ENCODE measurements at regions not wholly inside any gene's neighbourhood (a gene's known extent, or its start where the extent isn't known, plus 50 kb on each side); places are given as distances from the start of the nearest gene placed in this dataset.

- H2BK15ac ChIP-seq (ENCODE audit: low read length): no peak overlapping the region
- H2BK12ac ChIP-seq (ENCODE audit: low read depth, low read length): no peak overlapping the region
- H4K8ac ChIP-seq (ENCODE audit: extremely low read depth, insufficient read depth, low read length): no peak overlapping the region
- WGBS, 2 experiments (ENCODE audit: extremely low coverage in 1 of 2, insufficient coverage in 1 of 2, insufficient read length in 1 of 2, insufficient replicate concordance in 2 of 2, low coverage in 1 of 2, low lambda C conversion rate in 2 of 2, missing lambda C conversion rate in 1 of 2): 92% methylated on average over 12 of the region's 15 CpGs; no CpG with 5 or more reads in 1 of the 2 experiments
- no peak overlapping the region for H3K23ac ChIP-seq (ENCODE audit: insufficient read length)
- H3K36me3 ChIP-seq (ENCODE audit: control insufficient read depth in 2 of 4, insufficient read depth in 4 of 4, low read length in 3 of 4): no peaks in the 10 kb centered on the region
- no peak overlapping the region for H3K4me3 ChIP-seq (ENCODE audit: extremely low read depth in 1 of 4, insufficient read depth in 2 of 4, low read depth in 3 of 4, low read length in 4 of 4)
- H3K9me3 ChIP-seq (ENCODE audit: insufficient read depth in 2 of 2, low read depth in 1 of 2, low read length in 1 of 2): no peaks in the 10 kb centered on the region
- no peaks in the 10 kb centered on the region for H3K79me2 ChIP-seq (ENCODE audit: control insufficient read depth in 1 of 2, insufficient read depth in 2 of 2, low read length in 2 of 2)
- no peak overlapping the region for H3K4ac ChIP-seq (replicated peaks; ENCODE audit: insufficient read length, low read depth, low read length)
- H2AK5ac ChIP-seq (ENCODE audit: low read depth, low read length): no peak overlapping the region
- H2BK5ac ChIP-seq (ENCODE audit: low read depth, low read length): no peak overlapping the region
- H3K27me3 ChIP-seq (replicated peaks in 1 of 4; ENCODE audit: control insufficient read depth in 3 of 4, extremely low read depth in 1 of 4, insufficient read depth in 3 of 4, low read length in 3 of 4): peaks cover 0 to 5% (median 0%) of the 10 kb centered on the region in 4 experiments; a peak in 2 of 7 replicates
- H3K4me2 ChIP-seq (ENCODE audit: insufficient read depth in 1 of 2, low read depth in 2 of 2, low read length in 2 of 2): no peak overlapping the region
- ChIA-PET POLR2A (ENCODE audit: partially characterized antibody) (interaction anchor here (0.6 kb wide), 1 partner anchor 277 kb away, joined by 3 read pairs; no protein-coding TSS in a partner anchor), CTCF (ENCODE audit: partially characterized antibody) (interaction anchor here (0.7 to 1.2 kb wide), 3 partner anchors 10 to 166 kb away, joined by 3 read pairs; no protein-coding TSS in a partner anchor)
- H2BK20ac ChIP-seq (ENCODE audit: low read length): no peak overlapping the region
- H4K20me1 ChIP-seq (replicated peaks in 1 of 2; ENCODE audit: control insufficient read depth in 1 of 2, insufficient read depth in 2 of 2, low read length in 2 of 2): no peaks in the 10 kb centered on the region
- no peak overlapping the region for H2AFZ ChIP-seq (ENCODE audit: low read length)
- no peak overlapping the region for H3K27ac ChIP-seq (ENCODE audit: low read depth, low read length)
- H3K79me1 ChIP-seq (ENCODE audit: low read depth, low read length): no peaks in the 10 kb centered on the region
- H3K9ac ChIP-seq (replicated peaks in 1 of 4; ENCODE audit: extremely low read depth in 1 of 4, low read depth in 3 of 4, low read length in 3 of 4): no peak overlapping the region
- no peak overlapping the region for H4K5ac ChIP-seq (ENCODE audit: insufficient read length, low read depth, low read length)
- H3K56ac ChIP-seq (replicated peaks; ENCODE audit: insufficient read length, low read depth, low read length): no peak overlapping the region
- DNase-seq (ENCODE audit: low read depth in 1 of 2, low spot score in 2 of 2) (no peak), FAIRE-seq (no peak)
- H4K91ac ChIP-seq (replicated peaks; ENCODE audit: insufficient read length, low read length): no peak overlapping the region
- no peak overlapping the region for H2BK120ac ChIP-seq (replicated peaks; ENCODE audit: low read depth, low read length)
- no peaks in the 10 kb centered on the region for H3K4me1 ChIP-seq (replicated peaks in 1 of 4; ENCODE audit: control insufficient read depth in 3 of 4, insufficient read depth in 4 of 4, low read length in 3 of 4)
- no peak overlapping the region for H3K14ac ChIP-seq (ENCODE audit: insufficient read length)
- no peaks in the 10 kb centered on the region for H3K23me2 ChIP-seq (ENCODE audit: low read depth, low read length)
- TF ChIP-seq RNF2 (IDR thresholded peaks at IDR 0.05; ENCODE audit: borderline replicate concordance, low read depth, low read length, missing control alignments, poor library complexity, severe bottlenecking): no peak
- TF ChIP-seq SP1 (IDR thresholded peaks at IDR 0.05; ENCODE audit: low read depth, low read length): no peak
- TF ChIP-seq EP300 (IDR thresholded peaks at IDR 0.05; ENCODE audit: borderline replicate concordance in 1 of 2, low read depth in 2 of 2, low read length in 2 of 2): no peak
- no peak for TF ChIP-seq RAD21 (IDR thresholded peaks at IDR 0.05 in 1 of 2, conservative IDR thresholded peaks at IDR 0.05 in 1 of 2; ENCODE audit: low read depth in 2 of 2, low read length in 2 of 2)
- no peak for TF ChIP-seq HDAC6 (IDR thresholded peaks at IDR 0.05; ENCODE audit: low read depth, low read length)
- no peak for TF ChIP-seq SIN3A (conservative IDR thresholded peaks at IDR 0.05 in 1 of 2, IDR thresholded peaks at IDR 0.05 in 1 of 2; ENCODE audit: low read depth in 1 of 2, low read length in 2 of 2)
- no peak for TF ChIP-seq TCF12 (IDR thresholded peaks at IDR 0.05; ENCODE audit: low read depth, low read length)
- H3K18ac ChIP-seq (ENCODE audit: extremely low read depth, low read length): no peak overlapping the region
Observed at GRCh38 chr13:112229445-112229844, 146.7 kb upstream of the SPACA7 start.
